ENCODE measurements at regions not wholly inside any gene's neighbourhood (a gene's known extent, or its start where the extent isn't known, plus 50 kb on each side); places are given as distances from the start of the nearest gene placed in this dataset.
"Not testable (repeated sequence)": the region's sequence is repeated elsewhere in the genome, so short reads cannot be mapped to it uniquely, and the experiment has no call there.

DNA sequence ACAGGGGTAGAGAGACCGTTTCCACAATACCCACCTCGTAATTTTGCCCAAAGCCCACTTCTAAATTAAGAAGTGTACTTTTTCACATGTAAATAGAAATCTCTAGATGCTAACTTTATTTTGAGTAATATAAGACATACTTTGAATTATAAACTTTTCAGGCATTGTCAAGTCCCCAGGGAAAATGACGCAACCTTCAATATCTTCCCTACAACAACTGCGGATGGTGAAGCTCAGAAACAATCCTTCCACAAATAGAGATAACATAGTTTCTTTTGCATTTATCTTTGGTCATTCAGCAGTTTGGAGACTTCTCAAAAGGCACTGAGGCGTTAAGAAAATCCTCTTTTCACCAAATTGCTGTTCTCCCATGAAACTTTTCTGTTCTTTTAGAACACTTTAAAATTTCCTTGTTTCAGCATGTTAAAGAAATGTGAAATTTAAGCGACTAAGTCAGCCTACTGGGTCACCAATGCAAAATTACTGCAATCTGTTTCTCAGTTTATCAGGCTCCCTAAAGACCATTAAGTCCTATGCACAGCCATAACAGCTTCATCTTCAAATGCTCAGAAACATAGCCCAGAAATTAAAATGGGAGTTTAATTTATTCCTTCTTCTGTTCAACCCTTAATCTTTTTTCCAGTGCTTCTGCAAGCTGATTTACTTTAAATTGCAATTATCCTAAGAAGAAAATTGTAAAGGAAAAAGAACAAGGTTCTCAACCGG, 118.3 kb upstream of the DNAJC10 start:
- no peak for DNase-seq (ENCODE audit: low spot score)

DNA sequence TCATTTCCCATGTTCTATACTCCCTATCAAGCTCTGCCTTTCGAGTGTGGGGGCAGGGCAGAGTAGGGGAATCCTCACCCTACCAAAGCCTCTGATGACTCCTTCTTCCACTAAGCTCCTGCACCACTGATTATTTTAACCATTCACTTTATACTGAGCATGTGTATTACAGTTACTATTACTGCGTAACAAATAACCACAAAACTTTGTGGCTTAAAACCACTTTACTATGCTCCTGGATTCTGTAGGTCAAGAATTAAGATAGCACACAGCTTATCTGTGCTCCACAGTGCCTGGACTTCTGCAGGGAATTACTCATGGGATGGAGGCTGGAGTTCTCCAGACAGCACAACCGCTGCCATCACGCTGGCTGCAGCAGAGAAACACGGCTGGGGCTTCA, 117.4 kb upstream of the DNAJC10 start:
- no peak for DNase-seq (ENCODE audit: low spot score)

DNA sequence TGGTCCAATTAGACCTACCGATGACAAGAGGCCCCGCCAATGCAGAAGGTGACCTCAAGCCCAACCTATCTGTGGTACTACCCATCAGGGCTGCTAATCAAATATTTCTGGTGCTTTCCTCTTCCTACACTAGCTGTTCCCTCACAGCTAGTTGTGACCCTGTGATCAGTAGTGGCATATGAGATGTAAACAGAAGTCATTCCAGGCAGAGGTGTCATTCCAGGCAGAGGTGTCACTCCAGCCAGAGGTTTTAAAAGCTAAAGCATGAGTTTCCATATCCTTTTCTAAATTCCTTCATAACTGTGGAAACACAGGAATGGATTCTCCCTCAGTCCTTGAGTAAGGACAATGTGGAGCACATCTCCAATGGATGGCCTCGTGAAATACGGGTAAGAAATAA, 110.9 kb upstream of the DNAJC10 start:
- DNase-seq (ENCODE audit: low spot score) = no peak

DNA sequence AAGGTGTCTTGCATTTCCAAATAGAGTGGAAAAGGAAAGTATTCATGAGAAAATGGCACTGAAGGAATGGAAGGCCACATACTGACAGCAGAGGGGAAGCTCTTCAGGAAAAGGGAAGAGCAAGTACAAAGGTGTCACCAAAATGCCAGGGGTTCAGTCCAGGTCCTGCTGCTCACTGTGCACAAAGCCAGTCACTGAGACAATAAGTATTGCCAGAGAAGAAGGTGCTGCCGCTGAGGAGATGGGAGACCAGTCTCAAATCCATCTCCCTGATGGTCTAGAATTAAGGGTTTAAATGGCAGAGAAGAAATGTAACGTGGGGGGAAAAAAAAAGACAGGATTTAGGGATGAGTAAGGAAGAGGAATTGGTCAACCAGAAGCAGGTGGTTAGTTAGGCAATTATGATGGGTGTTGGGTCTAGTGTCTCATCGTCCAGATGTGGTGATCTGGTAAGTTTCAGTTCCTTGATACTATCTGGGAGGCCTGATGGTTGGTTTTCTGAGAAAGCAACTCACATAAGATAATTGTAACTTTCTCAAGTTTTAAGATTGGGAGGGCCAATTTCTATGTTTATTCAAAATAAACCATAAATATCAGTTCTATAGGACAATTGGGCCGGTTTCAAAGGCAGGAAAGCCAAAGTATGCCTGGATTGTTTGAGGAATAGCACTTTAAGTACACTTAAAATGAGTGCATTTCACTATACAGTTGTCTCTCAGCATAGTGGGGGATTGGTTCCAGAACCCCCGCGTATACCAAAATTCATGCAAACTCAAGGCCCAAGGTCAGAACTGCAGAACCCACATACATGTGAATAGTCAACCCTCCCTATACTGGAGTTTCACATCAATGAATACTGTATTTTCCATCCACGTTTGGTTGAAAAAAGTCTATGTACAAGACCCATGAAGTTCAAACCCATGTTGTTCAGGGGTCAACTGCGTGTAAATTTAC, 109.1 kb upstream of the DNAJC10 start:
- no peak for DNase-seq (ENCODE audit: low spot score)

DNA sequence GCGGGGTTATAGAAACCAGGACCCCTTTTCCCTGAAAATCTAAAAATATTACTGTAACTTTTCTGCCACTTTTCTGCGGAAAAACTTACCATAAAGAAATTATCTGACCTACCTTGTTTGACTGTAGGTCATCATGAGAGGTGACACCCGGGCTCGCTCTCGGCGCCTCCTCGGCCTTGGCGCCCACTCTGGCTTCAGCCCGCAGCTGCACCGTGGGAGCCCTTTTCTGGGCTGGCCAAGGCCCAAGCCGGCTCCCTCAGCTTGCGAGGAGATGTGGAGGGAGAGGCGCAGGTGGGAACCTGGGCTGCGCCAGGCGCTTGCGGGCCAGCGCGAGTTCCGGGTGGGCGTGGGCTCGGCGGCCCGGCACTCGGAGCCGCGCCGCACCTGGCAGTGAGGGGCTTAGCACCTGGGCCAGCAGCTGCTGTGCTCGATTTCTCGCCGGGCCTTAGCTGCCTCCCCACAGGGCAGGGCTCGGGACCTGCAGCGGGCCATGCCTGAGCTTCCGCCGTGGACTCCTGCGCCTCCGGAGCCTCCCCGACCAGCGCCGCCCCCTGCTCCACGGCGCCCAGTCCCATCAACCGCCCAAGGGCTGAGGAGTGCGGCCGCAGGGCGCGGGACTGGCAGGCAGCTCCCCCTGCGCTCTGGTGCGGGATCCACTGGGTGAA, 107.7 kb upstream of the DNAJC10 start:
- no peak for DNase-seq (ENCODE audit: low spot score)

DNA sequence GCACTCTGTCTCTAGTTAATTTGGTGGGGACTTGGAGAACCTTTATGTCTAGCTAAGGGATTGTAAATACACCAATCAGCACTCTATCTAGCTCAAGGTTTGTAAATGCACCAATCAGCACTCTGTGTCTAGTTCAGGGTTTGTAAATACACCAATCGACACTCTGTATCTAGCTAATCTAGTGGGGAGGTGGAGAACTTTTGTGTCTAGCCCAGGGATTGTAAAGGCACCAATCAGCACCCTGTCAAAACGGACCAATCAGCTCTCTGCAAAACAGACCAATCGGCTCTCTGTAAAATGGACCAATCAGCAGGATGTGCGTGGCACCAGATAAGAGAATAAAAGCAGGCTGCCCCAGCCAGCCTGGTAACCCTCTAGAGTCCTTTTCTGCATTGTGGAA, 107.1 kb upstream of the DNAJC10 start:
- not testable (repeated sequence) for DNase-seq (ENCODE audit: low spot score)

GRCh38 chr2:182610231-182610630, 105.8 kb upstream of the DNAJC10 start:
- DNase-seq (ENCODE audit: low spot score) = no peak

DNA sequence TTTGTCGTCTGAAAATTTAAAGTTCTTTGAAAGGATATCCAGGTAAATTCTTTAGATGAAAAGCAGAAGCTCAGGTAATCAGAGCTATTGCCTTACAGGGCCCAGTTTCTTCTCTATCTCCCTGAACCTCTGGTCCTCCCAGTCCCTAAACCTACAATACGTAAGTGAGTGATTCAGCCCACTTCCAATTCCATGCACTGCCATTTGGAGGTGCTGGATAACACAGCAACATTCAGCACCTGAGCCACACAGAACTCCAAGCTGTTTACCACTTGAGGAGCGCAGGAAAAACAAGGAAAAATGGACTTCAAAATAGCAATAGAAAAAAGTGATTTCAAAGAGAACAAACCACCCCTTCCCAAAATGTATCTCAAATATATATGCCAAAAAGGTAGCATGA, 105.0 kb upstream of the DNAJC10 start:
- no peak for DNase-seq (ENCODE audit: low spot score)

- no peak for DNase-seq (ENCODE audit: low spot score)
Observed at GRCh38 chr2:182615036-182615435, 101.0 kb upstream of the DNAJC10 start.

DNA sequence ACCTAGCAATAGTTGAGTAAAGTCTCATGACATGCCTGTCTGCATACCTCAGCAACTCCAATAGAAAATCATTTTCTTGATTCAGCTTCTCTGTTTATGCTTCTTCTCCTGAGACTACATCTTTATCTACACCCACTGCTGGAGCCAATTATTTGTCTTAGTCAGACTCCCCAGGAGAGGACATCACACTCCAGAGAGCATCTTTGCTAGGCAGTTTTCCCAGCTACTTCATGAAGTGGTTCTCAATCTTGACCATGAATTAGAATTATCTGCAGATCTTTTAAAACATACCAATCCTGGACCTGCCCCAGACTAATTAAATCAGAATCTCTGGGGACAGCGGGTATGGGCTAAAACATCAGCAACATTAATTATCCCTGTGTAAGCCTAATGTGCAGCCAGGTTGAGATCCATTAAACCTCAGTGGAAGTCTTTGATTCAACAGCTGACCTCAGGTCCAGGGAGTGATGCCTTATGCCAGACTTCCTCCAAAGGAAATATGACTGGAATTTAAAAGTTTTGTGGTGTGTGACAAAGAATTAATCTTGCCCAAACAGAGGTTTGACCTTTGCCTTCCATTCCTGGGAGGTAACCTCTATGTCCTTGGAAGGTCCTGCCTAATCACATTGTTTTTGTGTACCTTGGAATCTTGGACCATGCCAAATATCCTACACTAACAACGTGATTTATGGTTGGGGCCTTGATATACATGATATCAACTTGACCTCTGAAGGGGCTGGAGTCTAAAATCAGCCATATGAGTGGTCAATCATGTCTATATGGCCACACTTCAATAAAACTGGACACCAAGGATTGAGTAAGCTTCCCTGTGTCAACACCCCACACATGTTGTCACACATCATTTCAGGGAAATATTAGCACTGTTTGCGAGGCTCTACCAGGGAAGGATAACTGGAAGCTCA, 99.3 kb upstream of the DNAJC10 start:
- DNase-seq (ENCODE audit: low spot score) = no peak

- no peak for DNase-seq (ENCODE audit: low spot score)
Observed at GRCh38 chr2:182618672-182619079, 97.4 kb upstream of the DNAJC10 start.

- no peak for DNase-seq (ENCODE audit: low spot score)
Observed at GRCh38 chr2:182619276-182619675, 96.8 kb upstream of the DNAJC10 start.

- no peak for DNase-seq (ENCODE audit: low spot score)
Observed at GRCh38 chr2:182621191-182621590, 94.9 kb upstream of the DNAJC10 start.

DNA sequence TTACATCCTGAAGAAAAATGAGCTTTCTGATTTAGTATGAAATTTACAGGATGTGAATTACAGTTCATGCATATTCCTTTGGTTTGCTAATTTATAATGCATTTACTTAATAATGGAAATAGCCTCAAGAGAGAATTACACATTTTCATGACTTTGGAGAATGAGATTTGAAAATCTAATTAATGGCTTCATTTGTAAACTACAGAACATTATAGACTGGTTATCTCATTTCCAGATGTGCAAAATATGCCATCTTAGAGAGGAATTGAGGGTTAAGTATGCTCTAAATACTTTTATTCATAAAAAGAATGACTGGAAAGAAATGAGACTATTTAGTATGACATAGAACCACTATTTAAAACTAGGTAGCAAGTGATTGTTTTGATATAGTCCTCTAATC, 94.2 kb upstream of the DNAJC10 start:
- no peak for DNase-seq (ENCODE audit: low spot score)

DNA sequence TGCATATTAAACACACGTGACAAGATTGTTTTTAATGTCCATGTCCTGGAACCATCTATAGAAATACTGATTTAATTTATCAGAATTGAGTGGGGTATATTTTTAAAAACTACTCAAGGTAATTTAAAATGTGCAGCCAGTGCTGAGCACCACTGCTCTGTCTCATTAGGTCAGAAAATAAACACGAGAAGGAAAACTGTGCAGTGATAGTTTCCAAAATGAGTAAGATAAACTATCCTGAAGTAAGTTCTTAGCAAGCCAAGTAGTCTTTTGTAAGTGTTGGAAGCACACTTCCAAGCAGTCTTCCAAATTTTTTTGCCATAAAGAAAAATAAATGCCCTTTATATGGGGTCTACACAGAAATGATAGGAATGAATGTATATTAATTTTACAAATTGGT, 93.8 kb upstream of the DNAJC10 start:
- DNase-seq (ENCODE audit: low spot score) = no peak

GRCh38 chr2:182625814-182626213, 90.2 kb upstream of the DNAJC10 start:
- no peak for DNase-seq (ENCODE audit: low spot score)

GRCh38 chr2:182628916-182629315, 87.1 kb upstream of the DNAJC10 start:
- no peak for DNase-seq (ENCODE audit: low spot score)

DNA sequence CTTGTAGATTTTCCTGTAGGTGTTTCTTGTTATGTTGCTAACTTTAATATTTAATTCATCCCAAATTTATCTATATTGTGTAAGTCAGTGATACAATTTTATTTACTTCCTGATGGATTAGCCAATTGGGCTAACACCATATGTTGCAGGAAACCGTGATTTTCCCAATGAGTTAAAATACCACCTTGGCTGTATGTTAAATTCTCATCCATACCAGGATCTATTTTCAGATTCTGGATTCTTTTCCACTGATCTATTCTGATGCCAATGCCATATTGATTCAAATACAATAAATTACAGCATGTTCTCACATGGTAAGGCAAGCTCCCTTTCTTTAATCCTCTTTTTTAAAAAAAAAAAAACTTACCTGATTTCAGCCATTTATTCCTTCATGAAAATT, 85.8 kb upstream of the DNAJC10 start:
- no peak for DNase-seq (ENCODE audit: low spot score)

- no peak for DNase-seq (ENCODE audit: low spot score)
Observed at GRCh38 chr2:182631299-182631698, 84.8 kb upstream of the DNAJC10 start.

- no peak for DNase-seq (ENCODE audit: low spot score)
Observed at GRCh38 chr2:182634386-182634785, 81.7 kb upstream of the DNAJC10 start.

DNA sequence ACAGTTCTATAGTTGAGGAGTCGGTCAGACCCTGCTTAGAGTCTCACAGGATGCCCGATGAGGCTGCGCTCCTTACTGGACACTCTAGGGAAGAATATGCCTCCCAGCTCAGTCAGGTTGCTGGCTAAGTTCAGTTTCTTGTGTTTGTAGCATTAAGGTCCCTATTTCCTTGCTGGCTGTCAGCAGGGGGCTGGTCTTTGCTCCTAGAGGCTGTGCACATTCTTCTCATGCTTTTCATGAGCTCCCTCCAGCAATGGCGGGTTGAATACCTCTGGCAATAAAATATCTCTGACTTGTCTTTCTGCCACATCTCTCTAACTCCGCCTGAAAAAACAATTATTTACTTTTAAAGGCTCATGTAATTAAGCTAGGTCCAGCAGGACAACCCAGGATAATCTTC, 79.4 kb upstream of the DNAJC10 start:
- no peak for DNase-seq (ENCODE audit: low spot score)

DNA sequence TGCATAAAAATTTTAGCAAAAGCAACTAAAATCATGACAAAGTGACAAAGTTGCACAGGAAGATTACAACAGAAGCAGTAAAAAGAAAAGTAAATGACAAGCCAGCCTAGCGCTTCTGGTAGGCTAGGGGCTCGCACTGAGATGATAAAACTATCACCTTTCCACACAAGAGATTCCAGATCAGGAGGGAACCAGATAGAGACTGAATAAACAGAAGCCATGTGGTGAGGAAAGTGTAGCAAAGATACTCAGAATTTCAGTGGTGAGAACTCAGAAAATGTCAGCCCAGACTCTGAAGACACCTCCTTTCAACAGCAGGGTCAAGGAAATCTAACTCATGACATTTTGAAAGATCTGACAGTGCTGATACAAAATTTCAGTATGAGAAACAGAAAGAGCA, 77.4 kb upstream of the DNAJC10 start:
- DNase-seq (ENCODE audit: low spot score) = no peak

Measured in kidney capillary endothelial cell (primary cell).